WI38 (cell line): ENCODE measurements at regions not wholly inside any gene's neighbourhood (a gene's known extent, or its start where the extent isn't known, plus 50 kb on each side); places are given as distances from the start of the nearest gene placed in this dataset.

Source experiments
- H3K4me3 ChIP-seq: 2 replicates; pipeline ENCODE4 v1.5.1; 2011; ENCODE audit warnings: low read depth, mild to moderate bottlenecking, control low read depth, low read length
- CTCF ChIP-seq: IDR thresholded peaks from 2 replicates; pipeline ENCODE4 v1.5.1; 2012; ENCODE audit warnings: low read depth, mild to moderate bottlenecking, control low read depth, low read length

- H3K4me3 ChIP-seq, result no peak overlapping the region
- no peak for TF ChIP-seq CTCF
These were observed 73.4 kb downstream of the NTMT2 start for GRCh38 chr1:170219163-170219562.

GRCh38 chr1:170221031-170221430 lies 75.3 kb downstream of the NTMT2 start:
- H3K4me3 ChIP-seq, result no peak overlapping the region
- no peak for TF ChIP-seq CTCF

- H3K4me3 ChIP-seq, result no peak overlapping the region
- no peak for TF ChIP-seq CTCF
These were observed 75.7 kb downstream of the NTMT2 start for GRCh38 chr1:170221495-170221894.

- no peak for TF ChIP-seq CTCF
- no peak overlapping the region for H3K4me3 ChIP-seq
These were observed 78.7 kb downstream of the NTMT2 start for GRCh38 chr1:170224469-170224868.

GRCh38 chr1:170225781-170226530 lies 80.2 kb downstream of the NTMT2 start:
- TF ChIP-seq CTCF, result no peak

GRCh38 chr1:170226767-170227166 lies 81.0 kb downstream of the NTMT2 start:
- H3K4me3 ChIP-seq, result no peak overlapping the region
- no peak for TF ChIP-seq CTCF

More at GRCh38 chr1:170225781-170226530, 80.2 kb downstream of the NTMT2 start:
- H3K4me3 ChIP-seq, result no peak overlapping the region

GRCh38 chr1:170230323-170230722 lies 84.6 kb downstream of the NTMT2 start:
- TF ChIP-seq CTCF, result no peak
- no peak overlapping the region for H3K4me3 ChIP-seq
